Psoas muscle (tissue), 7 donors: ENCODE measurements at regions not wholly inside any gene's neighbourhood (a gene's known extent, or its start where the extent isn't known, plus 50 kb on each side); places are given as distances from the start of the nearest gene placed in this dataset.

Experiments used
- ATAC-seq, 4 donors: fragments of 200-7000 bp; cut with Tn5 transposase; one replicate each; pipeline ENCODE4 v1.9.1; 2020; ENCODE audit warnings: moderate library complexity in 3 of 4, mild to moderate bottlenecking in 2 of 4
- DNase-seq, 2 donors: peaks; one replicate each; pipeline ENCODE4 v3.0.0-alpha.2; 2020
- H3K27ac ChIP-seq: fragments of 200-600 bp; one replicate; pipeline ENCODE4 v1.8.0; 2022
- H3K27me3 ChIP-seq, 3 donors: fragments of 200-600 bp in 1 of 3; one replicate each; pipeline versions ENCODE4 v1.6.1 to v1.8.0; 2013 to 2022; ENCODE audit warnings: low read length in 2 of 3, mild to moderate bottlenecking in 2 of 3, moderate library complexity in 1 of 3; ENCODE audit not compliant: insufficient read depth in 3 of 3
- H3K36me3 ChIP-seq, 2 donors: fragments of 200-600 bp in 1 of 2; one replicate each; pipeline versions ENCODE4 v1.6.1 to v1.8.0; 2013 to 2022; ENCODE audit warnings: low read depth in 1 of 2, mild to moderate bottlenecking in 1 of 2, moderate library complexity in 1 of 2; ENCODE audit not compliant: insufficient read depth in 1 of 2
- H3K4me1 ChIP-seq: fragments of 200-600 bp; one replicate; pipeline ENCODE4 v1.8.0; 2022
- H3K4me3 ChIP-seq: fragments of 200-600 bp; one replicate; pipeline ENCODE4 v1.8.0; 2022; ENCODE audit warnings: mild to moderate bottlenecking
- H3K9me3 ChIP-seq: fragments of 200-600 bp; one replicate; pipeline ENCODE4 v1.8.0; 2022
- WGBS, 3 donors: extraction: QIAGEN DNeasy Blood & Tissue Kit; methylation state at CpG; one replicate each; pipeline versions ENCODE4 v1.1.6 to v1.1.7; 2013; 5-methylcytosine and 5-hydroxymethylcytosine counted together
- intact Hi-C, 2 donors: fragments of 100-400 bp; cut with DNase I; formaldehyde crosslinking; loops; one replicate each; pipeline versions ENCODE4 v1.11.0 to v1.14.2; 2022
- TF ChIP-seq, protein P1 (sequence below): fragments of 200-600 bp; IDR thresholded peaks from one replicate; pipeline ENCODE4 v1.8.0; 2022; ENCODE audit warnings: antibody characterized with exemption
- donor health status: healthy with polysubstance abuse.
- donor health status: DM: no; HTN: no; CAD: no; lungs with moderate emphysema.
- donor health status: Bipolar disorder and iron deficiency.
- donor health status: healthy.
- donor health status: DM: yes; HTN: yes; CAD: no.
- donor health status: DM: no; HTN: no; CAD: no.
- donor health status: DM: yes; HTN: yes; CAD: no.

- no peak for DNase-seq
- TF ChIP-seq, protein P1, sequence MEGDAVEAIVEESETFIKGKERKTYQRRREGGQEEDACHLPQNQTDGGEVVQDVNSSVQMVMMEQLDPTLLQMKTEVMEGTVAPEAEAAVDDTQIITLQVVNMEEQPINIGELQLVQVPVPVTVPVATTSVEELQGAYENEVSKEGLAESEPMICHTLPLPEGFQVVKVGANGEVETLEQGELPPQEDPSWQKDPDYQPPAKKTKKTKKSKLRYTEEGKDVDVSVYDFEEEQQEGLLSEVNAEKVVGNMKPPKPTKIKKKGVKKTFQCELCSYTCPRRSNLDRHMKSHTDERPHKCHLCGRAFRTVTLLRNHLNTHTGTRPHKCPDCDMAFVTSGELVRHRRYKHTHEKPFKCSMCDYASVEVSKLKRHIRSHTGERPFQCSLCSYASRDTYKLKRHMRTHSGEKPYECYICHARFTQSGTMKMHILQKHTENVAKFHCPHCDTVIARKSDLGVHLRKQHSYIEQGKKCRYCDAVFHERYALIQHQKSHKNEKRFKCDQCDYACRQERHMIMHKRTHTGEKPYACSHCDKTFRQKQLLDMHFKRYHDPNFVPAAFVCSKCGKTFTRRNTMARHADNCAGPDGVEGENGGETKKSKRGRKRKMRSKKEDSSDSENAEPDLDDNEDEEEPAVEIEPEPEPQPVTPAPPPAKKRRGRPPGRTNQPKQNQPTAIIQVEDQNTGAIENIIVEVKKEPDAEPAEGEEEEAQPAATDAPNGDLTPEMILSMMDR = no peak
- Histone ChIP-seq H3K9me3 (no peaks in the 10 kb centered on the region), H3K27me3 (no peaks in the 10 kb centered on the region), H3K4me1 (no peaks in the 10 kb centered on the region), H3K4me3 (no peak overlapping the region), H3K27ac (no peak overlapping the region), H3K36me3 (no peaks in the 10 kb centered on the region)
- WGBS, 3 donors = 49 to 64% (median 51%) methylated on average over 2 of the region's 2 CpGs
- intact Hi-C loops = no loop called here
- no peak for ATAC-seq
Observed at GRCh38 chr1:96207936-96208335, 513.6 kb upstream of the PTBP2 start.

GRCh38 chr1:96208428-96208827 lies 513.2 kb upstream of the PTBP2 start:
- 60 to 69% (median 65%) methylated on average over 4 of the region's 4 CpGs for WGBS, 3 donors
- no peaks in the 10 kb centered on the region for H3K27me3 ChIP-seq
- TF ChIP-seq, protein P1 = no peak
- intact Hi-C loops = no loop called here
- no peak for ATAC-seq
- H3K4me3 ChIP-seq = no peak overlapping the region
- no peaks in the 10 kb centered on the region for H3K9me3 ChIP-seq
- no peak for DNase-seq
- no peaks in the 10 kb centered on the region for H3K4me1 ChIP-seq
- H3K27ac ChIP-seq = no peak overlapping the region
- no peaks in the 10 kb centered on the region for H3K36me3 ChIP-seq

DNA sequence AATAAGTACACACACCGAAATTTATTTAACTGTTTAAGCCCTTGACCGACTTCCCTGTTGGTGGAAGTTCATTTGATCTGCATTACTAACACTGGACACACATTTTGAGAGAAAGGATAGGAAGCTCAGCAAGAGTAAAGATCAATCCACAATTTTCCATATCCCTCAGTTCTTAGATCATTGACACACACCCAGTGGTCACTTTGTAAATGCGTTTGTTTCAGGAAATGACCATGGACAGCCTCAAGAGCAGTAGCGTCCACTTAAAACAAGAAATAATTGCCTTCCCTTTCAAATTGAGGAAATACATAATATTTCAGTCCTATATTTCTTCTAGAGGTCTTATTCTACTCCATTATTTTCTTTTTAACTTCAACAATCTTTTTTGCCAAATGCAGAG lies 511.5 kb upstream of the PTBP2 start:
- no peaks in the 10 kb centered on the region for H3K36me3 ChIP-seq
- H3K9me3 ChIP-seq = no peaks in the 10 kb centered on the region
- no peaks in the 10 kb centered on the region for H3K27me3 ChIP-seq
- WGBS, 3 donors = 60 to 67% (median 64%) methylated on average over 4 of the region's 4 CpGs
- no peak overlapping the region for H3K4me3 ChIP-seq
- intact Hi-C loops = no loop called here
- H3K4me1 ChIP-seq = no peaks in the 10 kb centered on the region
- TF ChIP-seq, protein P1 = no peak
- ATAC-seq (no peak), DNase-seq (no peak)
- H3K27ac ChIP-seq = no peak overlapping the region

- no peak for ATAC-seq
- Histone ChIP-seq H3K9me3 (no peaks in the 10 kb centered on the region), H3K36me3 (no peaks in the 10 kb centered on the region), H3K4me3 (no peak overlapping the region), H3K27me3 (no peaks in the 10 kb centered on the region), H3K27ac (no peak overlapping the region), H3K4me1 (no peaks in the 10 kb centered on the region)
- no peak for DNase-seq
- TF ChIP-seq, protein P1 = no peak
- intact Hi-C loops = no loop called here
- WGBS, 3 donors = 73 to 84% (median 74%) methylated on average over 2 of the region's 2 CpGs
Observed at GRCh38 chr1:96211202-96211601, 510.4 kb upstream of the PTBP2 start.

DNA sequence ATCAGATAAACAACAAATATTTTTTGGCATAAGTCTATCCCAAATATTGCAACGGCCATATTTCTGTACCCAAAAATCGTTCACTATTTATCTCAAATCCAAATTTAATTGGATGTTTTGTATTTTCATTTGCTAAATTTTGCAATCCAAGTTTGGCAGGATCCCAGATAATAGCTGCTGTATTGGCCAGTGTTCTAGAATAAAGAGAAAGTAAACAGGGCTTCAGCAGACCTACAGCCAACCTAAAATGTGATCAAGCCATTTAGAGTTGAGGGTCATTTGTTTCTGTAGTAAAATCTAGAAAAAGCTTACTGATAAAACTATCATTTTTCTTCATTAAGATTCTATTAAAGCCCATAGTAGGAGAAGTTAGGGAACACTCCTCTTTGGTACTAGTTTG lies 506.6 kb upstream of the PTBP2 start:
- Histone ChIP-seq H3K27ac (no peak overlapping the region), H3K4me1 (no peaks in the 10 kb centered on the region), H3K9me3 (no peaks in the 10 kb centered on the region), H3K4me3 (no peak overlapping the region), H3K27me3 (no peaks in the 10 kb centered on the region), H3K36me3 (no peaks in the 10 kb centered on the region)
- DNase-seq = no peak
- TF ChIP-seq, protein P1 = no peak
- intact Hi-C loops = no loop called here
- 47 to 57% (median 53%) methylated on average over 2 of the region's 2 CpGs for WGBS, 3 donors
- ATAC-seq = no peak
